GM19328 (cell line): ENCODE measurements at regions not wholly inside any gene's neighbourhood (a gene's known extent, or its start where the extent isn't known, plus 50 kb on each side); places are given as distances from the start of the nearest gene placed in this dataset.

Source experiments
- ATAC-seq: cut with Tn5 transposase; IDR thresholded peaks from one replicate; pipeline ENCODE4 v1.9.1; 2021; ENCODE audit warnings: mild to moderate bottlenecking, moderate library complexity; ENCODE audit not compliant: unreplicated experiment

GRCh38 chr13:64867856-64868255 lies 2362.3 kb downstream of the PCDH9 start:
- ATAC-seq, result no peak

GRCh38 chr13:64866331-64866730 lies 2363.8 kb downstream of the PCDH9 start:
- no peak for ATAC-seq

- no peak for ATAC-seq
These were observed 2374.6 kb downstream of the PCDH9 start for GRCh38 chr13:64855506-64855905.

GRCh38 chr13:64850017-64850416 lies 2380.1 kb downstream of the PCDH9 start:
- ATAC-seq, result no peak

- no peak for ATAC-seq
These were observed 2380.9 kb downstream of the PCDH9 start for GRCh38 chr13:64849196-64849595.

- no peak for ATAC-seq
These were observed 2382.4 kb downstream of the PCDH9 start for GRCh38 chr13:64847767-64848166.

GRCh38 chr13:64845110-64845509 lies 2385.0 kb downstream of the PCDH9 start:
- ATAC-seq, result no peak

- no peak for ATAC-seq
These were observed 2411.1 kb downstream of the PCDH9 start for GRCh38 chr13:64819081-64819480.

- no peak for ATAC-seq
These were observed 2412.4 kb downstream of the PCDH9 start for GRCh38 chr13:64817691-64818090.

- ATAC-seq, result no peak
These were observed 2419.4 kb downstream of the PCDH9 start for GRCh38 chr13:64810750-64811149.

GRCh38 chr13:64808704-64809103 lies 2421.4 kb downstream of the PCDH9 start:
- ATAC-seq, result no peak

GRCh38 chr13:64801768-64802167 lies 2428.4 kb downstream of the PCDH9 start:
- no peak for ATAC-seq

GRCh38 chr13:64798422-64798821 lies 2431.7 kb downstream of the PCDH9 start:
- ATAC-seq, result no peak

GRCh38 chr13:64793592-64793991 lies 2436.5 kb downstream of the PCDH9 start:
- ATAC-seq, result no peak

GRCh38 chr13:64793131-64793530 lies 2437.0 kb downstream of the PCDH9 start:
- no peak for ATAC-seq

GRCh38 chr13:64791373-64791772 lies 2438.8 kb downstream of the PCDH9 start:
- no peak for ATAC-seq

- ATAC-seq, result no peak
These were observed 2447.7 kb downstream of the PCDH9 start for GRCh38 chr13:64782466-64782865.

GRCh38 chr13:64778002-64778401 lies 2452.1 kb downstream of the PCDH9 start:
- no peak for ATAC-seq

- no peak for ATAC-seq
These were observed 2455.2 kb downstream of the PCDH9 start for GRCh38 chr13:64774915-64775314.

- no peak for ATAC-seq
These were observed 2459.4 kb downstream of the PCDH9 start for GRCh38 chr13:64770743-64771142.

- no peak for ATAC-seq
These were observed 2463.1 kb downstream of the PCDH9 start for GRCh38 chr13:64767054-64767453.

- no peak for ATAC-seq
These were observed 2464.5 kb downstream of the PCDH9 start for GRCh38 chr13:64765636-64766035.

GRCh38 chr13:64758521-64759244 lies 2471.5 kb downstream of the PCDH9 start:
- ATAC-seq, result no peak
